Limb (tissue), 2 donors: ENCODE measurements at regions not wholly inside any gene's neighbourhood (a gene's known extent, or its start where the extent isn't known, plus 50 kb on each side); places are given as distances from the start of the nearest gene placed in this dataset.
"Not testable (repeated sequence)": the region's sequence is repeated elsewhere in the genome, so short reads cannot be mapped to it uniquely, and the experiment has no call there.

ENCODE experiments used
- DNase-seq, 2 donors: peaks; one replicate each; pipeline ENCODE4 v3.0.0-alpha.2; 2016; ENCODE audit errors: extremely low spot score in 2 of 2

DNA sequence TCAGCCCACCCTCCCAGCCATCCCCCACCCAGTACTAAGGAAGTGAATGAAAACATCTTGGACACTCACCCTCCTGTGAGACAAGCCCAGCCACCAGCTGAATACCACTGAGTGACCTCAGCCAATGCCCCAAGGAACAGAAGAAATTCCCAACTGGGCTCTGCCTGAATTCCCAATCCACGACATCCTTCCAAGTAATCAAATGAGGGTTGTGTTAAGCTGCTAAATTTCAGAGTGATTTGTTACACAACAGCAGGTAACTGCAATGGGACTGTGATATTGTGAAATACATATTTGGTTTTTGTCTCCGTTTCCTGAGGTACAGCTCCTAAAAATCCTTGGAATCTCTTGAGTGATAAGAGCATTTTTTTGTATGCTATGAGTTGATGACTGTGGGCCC is 578.7 kb upstream of the CDH11 start:
- no peak for DNase-seq

- peak; percentile 61 to 72 for DNase-seq
Measured at GRCh38 chr16:65698791-65699321, 577.0 kb upstream of the CDH11 start.

- DNase-seq: no peak
Measured at GRCh38 chr16:65697521-65697920, 575.7 kb upstream of the CDH11 start.

DNA sequence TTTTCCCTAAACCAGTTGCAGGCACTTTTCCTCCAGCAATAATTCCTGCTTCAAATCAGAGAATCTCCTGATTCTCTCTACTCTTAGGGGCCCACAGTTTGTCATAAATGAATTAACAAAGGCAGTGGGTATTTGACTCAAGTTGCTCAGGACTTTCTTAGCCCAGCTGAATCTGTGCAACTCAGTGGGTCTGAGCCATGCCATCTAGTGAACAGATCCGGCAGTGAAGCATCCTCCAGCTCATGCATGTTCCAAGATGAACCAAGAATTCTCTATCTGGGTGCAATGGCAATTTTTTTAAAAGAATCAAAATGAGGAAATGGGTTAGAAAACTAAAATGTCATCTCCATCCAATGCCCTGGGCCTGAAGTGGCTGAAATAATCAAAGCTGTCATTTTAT is 575.2 kb upstream of the CDH11 start:
- no peak for DNase-seq

DNA sequence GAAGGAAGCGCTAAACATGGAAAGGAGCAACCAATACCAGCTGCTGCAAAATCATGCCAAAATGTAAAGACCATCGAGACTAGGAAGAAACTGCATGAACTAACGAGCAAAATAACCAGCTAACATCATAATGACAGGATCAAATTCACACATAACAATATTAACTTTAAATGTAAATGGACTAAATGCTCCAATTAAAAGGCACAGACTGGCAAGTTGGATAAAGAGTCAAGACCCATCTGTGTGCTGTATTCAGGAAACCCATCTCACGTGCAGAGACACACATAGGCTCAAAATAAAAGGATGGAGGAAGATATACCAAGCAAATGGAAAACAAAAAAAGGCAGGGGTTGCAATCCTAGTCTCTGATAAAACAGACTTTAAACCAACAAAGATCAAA is 570.0 kb upstream of the CDH11 start:
- DNase-seq: not testable (repeated sequence)

- no peak for DNase-seq
Measured at GRCh38 chr16:65689726-65690125, 567.9 kb upstream of the CDH11 start.

- DNase-seq: no peak
Measured at GRCh38 chr16:65688301-65688700, 566.4 kb upstream of the CDH11 start.

- DNase-seq: no peak
Measured at GRCh38 chr16:65684230-65684629, 562.4 kb upstream of the CDH11 start.

DNA sequence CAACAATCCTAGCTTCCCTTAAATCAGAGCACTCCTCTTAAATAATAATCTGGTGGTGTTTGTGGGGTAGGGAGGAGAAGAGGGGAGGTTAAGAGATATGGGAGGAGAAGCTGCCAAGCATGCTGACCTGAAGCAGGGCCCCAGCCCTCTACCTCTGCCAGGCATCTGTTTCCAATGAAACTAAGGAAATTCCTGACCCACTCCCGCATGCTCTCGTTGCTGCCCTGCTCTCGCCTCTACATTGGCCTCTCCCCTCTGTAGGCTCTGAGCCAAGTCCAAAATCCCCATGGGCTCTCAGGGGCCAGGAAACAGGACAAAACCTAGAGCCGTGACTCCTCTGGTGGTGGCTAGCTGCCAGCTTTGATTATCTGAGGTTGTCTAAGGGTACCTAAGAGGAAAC is 559.5 kb upstream of the CDH11 start:
- no peak for DNase-seq

- DNase-seq: no peak
Measured at GRCh38 chr16:65679785-65680184, 557.9 kb upstream of the CDH11 start.

GRCh38 chr16:65675161-65675560 is 553.3 kb upstream of the CDH11 start:
- no peak for DNase-seq

GRCh38 chr16:65672960-65673359 is 551.1 kb upstream of the CDH11 start:
- DNase-seq: no peak

GRCh38 chr16:65671071-65671470 is 549.2 kb upstream of the CDH11 start:
- no peak for DNase-seq

DNA sequence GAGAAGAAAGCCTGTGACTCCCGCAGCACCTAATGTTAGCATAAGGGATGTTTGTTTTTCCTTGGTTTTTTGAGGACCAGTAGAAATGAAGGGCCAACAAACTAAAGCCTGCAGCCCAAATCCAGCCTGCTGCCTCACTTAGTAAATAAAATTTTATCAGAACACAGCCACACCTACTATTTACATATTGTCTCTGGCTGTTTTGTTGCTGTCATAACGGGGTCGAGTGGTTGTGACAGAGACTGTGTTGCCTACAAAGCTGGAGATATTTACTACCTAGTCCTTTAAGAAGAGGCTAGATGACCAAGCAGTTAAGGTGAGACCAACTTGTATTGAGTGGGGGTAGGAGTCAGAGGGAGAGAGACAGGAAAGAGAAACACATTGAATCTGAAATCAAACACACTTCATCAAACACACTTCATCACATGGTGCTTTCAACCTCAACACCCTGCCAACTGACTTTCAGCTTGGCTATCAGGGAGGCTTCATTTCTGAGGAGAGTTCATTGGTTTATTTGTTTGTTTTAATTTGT is 546.3 kb upstream of the CDH11 start:
- DNase-seq: no peak

GRCh38 chr16:65667011-65667578 is 545.2 kb upstream of the CDH11 start:
- no peak for DNase-seq

- no peak for DNase-seq
Measured at GRCh38 chr16:65666132-65666941, 544.5 kb upstream of the CDH11 start.

DNA sequence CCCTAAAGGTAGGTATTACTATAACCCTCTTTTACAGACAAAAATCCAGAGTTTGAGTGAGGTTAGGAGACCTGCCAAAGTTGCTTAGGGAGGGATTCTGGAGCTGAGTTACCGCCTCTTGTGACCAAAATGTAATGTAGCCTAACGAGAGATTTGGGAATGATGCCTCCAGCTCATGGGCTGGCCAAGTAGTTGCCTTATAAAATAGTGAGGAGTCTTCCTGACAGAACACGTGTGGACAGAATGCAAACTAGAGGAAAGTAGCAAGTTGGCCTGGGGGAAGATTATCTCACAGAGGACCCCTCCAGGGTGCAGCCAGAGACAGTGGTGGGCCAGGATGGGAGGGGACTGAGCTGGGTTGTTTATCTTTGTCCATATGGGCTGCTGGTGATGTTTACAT is 543.7 kb upstream of the CDH11 start:
- DNase-seq: peak in 1 of 2 donors; percentile 23

DNA sequence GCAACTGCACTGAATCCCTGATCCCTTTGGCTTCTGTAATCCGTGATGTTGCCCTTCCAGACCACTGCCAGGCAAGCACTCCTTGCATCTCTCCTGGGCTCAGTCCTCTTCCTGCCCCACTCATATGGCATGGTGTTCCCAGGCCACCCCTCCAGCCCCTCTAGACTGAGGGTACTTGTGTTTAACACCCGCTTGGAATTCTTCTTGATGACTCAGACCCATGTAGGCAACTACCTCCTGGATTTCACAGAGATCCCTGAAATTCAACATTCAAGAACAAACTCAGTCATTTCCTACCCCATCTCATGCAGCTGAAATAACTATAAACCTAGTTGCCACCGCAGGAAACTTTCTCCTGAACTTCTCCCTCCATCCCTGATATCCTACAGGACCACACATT is 541.9 kb upstream of the CDH11 start:
- DNase-seq: no peak

DNA sequence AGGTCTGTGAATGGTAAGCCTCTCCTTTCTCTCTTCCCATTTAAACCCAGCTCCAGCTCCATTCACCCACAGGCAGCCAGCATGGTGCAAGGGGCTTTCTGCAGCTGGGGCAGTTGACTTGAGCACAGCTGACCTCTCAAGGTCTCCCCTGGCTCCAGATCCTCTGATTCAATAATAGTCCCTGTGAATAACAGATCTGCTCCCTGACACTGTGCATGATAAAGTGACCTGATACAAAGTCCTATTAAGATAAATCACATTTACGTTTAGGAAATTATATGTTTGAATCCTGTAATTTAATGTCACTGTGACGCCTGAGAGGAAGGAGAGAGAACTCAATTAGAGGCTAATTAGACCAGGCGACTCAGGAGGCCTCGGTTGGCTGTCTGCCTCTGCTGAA is 540.4 kb upstream of the CDH11 start:
- no peak for DNase-seq

GRCh38 chr16:65661558-65661957 is 539.7 kb upstream of the CDH11 start:
- DNase-seq: no peak

GRCh38 chr16:65660390-65660789 is 538.5 kb upstream of the CDH11 start:
- DNase-seq: no peak

GRCh38 chr16:65659758-65660157 is 537.9 kb upstream of the CDH11 start:
- DNase-seq: no peak

- peak in 1 of 2 donors; percentile 8 for DNase-seq
Measured at GRCh38 chr16:65658787-65659220, 536.9 kb upstream of the CDH11 start.
